ENCODE measurements at regions not wholly inside any gene's neighbourhood (a gene's known extent, or its start where the extent isn't known, plus 50 kb on each side); places are given as distances from the start of the nearest gene placed in this dataset.

- Histone ChIP-seq H3K9ac (ENCODE audit: low read depth, low read length, poor library complexity, severe bottlenecking) (no peak overlapping the region), H2AFZ (ENCODE audit: low read length) (no peak overlapping the region), H3K4me3 (ENCODE audit: low read length, poor library complexity, severe bottlenecking) (no peak overlapping the region), H3K27me3 (ENCODE audit: insufficient read depth, low read length, poor library complexity, severe bottlenecking) (no peaks in the 10 kb centered on the region), H3K4me2 (ENCODE audit: low read depth, low read length, poor library complexity, severe bottlenecking) (no peak overlapping the region), H3K79me2 (ENCODE audit: insufficient read depth, low read length) (no peaks in the 10 kb centered on the region), H3K9me3 (ENCODE audit: insufficient read depth, low read depth, low read length) (no peaks in the 10 kb centered on the region), H4K20me1 (ENCODE audit: insufficient read depth, low read length, poor library complexity, severe bottlenecking) (no peaks in the 10 kb centered on the region), H3K4me1 (ENCODE audit: insufficient read depth, low read length, poor library complexity, severe bottlenecking) (no peaks in the 10 kb centered on the region), H3K9me2 (replicated peaks; ENCODE audit: low read depth, low read length) (no peaks in the 10 kb centered on the region), H3K36me3 (ENCODE audit: insufficient read depth, low read length) (no peaks in the 10 kb centered on the region), H3F3A (ENCODE audit: low read depth) (no peaks in the 10 kb centered on the region)
- no peak for TF ChIP-seq EZH2phosphoT487 (IDR thresholded peaks at IDR 0.05; ENCODE audit: borderline replicate concordance)
- TF ChIP-seq CTCF (conservative IDR thresholded peaks at IDR 0.05; ENCODE audit: low read length): no peak
Measured at GRCh38 chr4:35975617-35976355, 268.5 kb downstream of the ARAP2 start.

GRCh38 chr4:35978551-35978950 lies 265.8 kb downstream of the ARAP2 start:
- Histone ChIP-seq H3K27me3 (ENCODE audit: insufficient read depth, low read length, poor library complexity, severe bottlenecking) (no peaks in the 10 kb centered on the region), H4K20me1 (ENCODE audit: insufficient read depth, low read length, poor library complexity, severe bottlenecking) (no peaks in the 10 kb centered on the region), H3K4me2 (ENCODE audit: low read depth, low read length, poor library complexity, severe bottlenecking) (no peak overlapping the region), H2AFZ (ENCODE audit: low read length) (no peak overlapping the region), H3K9ac (ENCODE audit: low read depth, low read length, poor library complexity, severe bottlenecking) (no peak overlapping the region), H3K4me3 (ENCODE audit: low read length, poor library complexity, severe bottlenecking) (no peak overlapping the region), H3K36me3 (ENCODE audit: insufficient read depth, low read length) (no peaks in the 10 kb centered on the region), H3K9me2 (replicated peaks; ENCODE audit: low read depth, low read length) (no peaks in the 10 kb centered on the region), H3K9me3 (ENCODE audit: insufficient read depth, low read depth, low read length) (no peaks in the 10 kb centered on the region), H3F3A (ENCODE audit: low read depth) (no peaks in the 10 kb centered on the region), H3K4me1 (ENCODE audit: insufficient read depth, low read length, poor library complexity, severe bottlenecking) (peaks cover 4% of the 10 kb centered on the region), H3K79me2 (ENCODE audit: insufficient read depth, low read length) (no peaks in the 10 kb centered on the region)
- no peak for TF ChIP-seq CTCF (conservative IDR thresholded peaks at IDR 0.05; ENCODE audit: low read length)

- no peak overlapping the region for H2AFZ ChIP-seq (ENCODE audit: low read length)
- no peak overlapping the region for H3K4me2 ChIP-seq (ENCODE audit: low read depth, low read length, poor library complexity, severe bottlenecking)
- no peaks in the 10 kb centered on the region for H4K20me1 ChIP-seq (ENCODE audit: insufficient read depth, low read length, poor library complexity, severe bottlenecking)
- no peaks in the 10 kb centered on the region for H3K36me3 ChIP-seq (ENCODE audit: insufficient read depth, low read length)
- H3K4me1 ChIP-seq (ENCODE audit: insufficient read depth, low read length, poor library complexity, severe bottlenecking): peaks cover 15% of the 10 kb centered on the region
- no peaks in the 10 kb centered on the region for H3K27me3 ChIP-seq (ENCODE audit: insufficient read depth, low read length, poor library complexity, severe bottlenecking)
- H3K9ac ChIP-seq (ENCODE audit: low read depth, low read length, poor library complexity, severe bottlenecking): no peak overlapping the region
- H3F3A ChIP-seq (ENCODE audit: low read depth): no peaks in the 10 kb centered on the region
- H3K9me3 ChIP-seq (ENCODE audit: insufficient read depth, low read depth, low read length): no peaks in the 10 kb centered on the region
- TF ChIP-seq CTCF (conservative IDR thresholded peaks at IDR 0.05; ENCODE audit: low read length) (no peak), EZH2phosphoT487 (IDR thresholded peaks at IDR 0.05; ENCODE audit: borderline replicate concordance) (no peak)
- no peaks in the 10 kb centered on the region for H3K79me2 ChIP-seq (ENCODE audit: insufficient read depth, low read length)
- H3K9me2 ChIP-seq (replicated peaks; ENCODE audit: low read depth, low read length): no peaks in the 10 kb centered on the region
- H3K4me3 ChIP-seq (ENCODE audit: low read length, poor library complexity, severe bottlenecking): no peak overlapping the region
Measured at GRCh38 chr4:35982318-35982717, 262.0 kb downstream of the ARAP2 start.

Data from Loucy (cell line).